Neural progenitor cell (in vitro differentiated cells): ENCODE measurements at regions not wholly inside any gene's neighbourhood (a gene's known extent, or its start where the extent isn't known, plus 50 kb on each side); places are given as distances from the start of the nearest gene placed in this dataset.

ENCODE experiments used
- CTCF ChIP-seq: fragments of 200-600 bp; sonication (generic); IDR thresholded peaks from 2 replicates; pipeline ENCODE4 v1.5.1; 2017; ENCODE audit warnings: antibody characterized with exemption, mild to moderate bottlenecking
- EZH2 ChIP-seq: fragments of 200-600 bp; sonication (generic); IDR thresholded peaks from 2 replicates; pipeline ENCODE4 v1.6.1; 2017; ENCODE audit warnings: antibody characterized with exemption, mild to moderate bottlenecking, moderate library complexity
- EZH2phosphoT487 ChIP-seq: fragments of 200-600 bp; sonication (generic); IDR thresholded peaks from 2 replicates; pipeline ENCODE4 v1.6.1; 2017; ENCODE audit warnings: antibody characterized with exemption

DNA sequence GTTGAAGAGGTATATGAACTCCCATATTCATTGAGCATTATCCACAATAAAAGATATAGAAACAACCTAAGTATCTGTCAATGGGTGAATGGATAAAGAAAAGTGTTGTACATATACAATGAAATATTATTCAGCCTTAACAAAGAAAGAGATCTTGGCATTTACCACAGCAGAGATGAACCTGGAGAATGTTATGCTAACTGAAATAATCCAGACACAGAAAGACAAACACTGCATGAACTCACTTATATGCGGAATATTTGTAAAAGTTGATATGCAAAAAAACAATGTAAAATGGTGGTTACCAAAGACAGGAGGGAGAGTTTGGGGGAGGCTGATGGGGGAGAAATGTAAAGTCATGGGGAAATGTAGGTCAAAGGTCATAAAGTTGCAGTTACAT, 278.7 kb downstream of the ZNF608 start:
- TF ChIP-seq CTCF (no peak), EZH2phosphoT487 (no peak), EZH2 (no peak)
